Lower lobe of right lung (tissue), 2 donors: ENCODE measurements at regions not wholly inside any gene's neighbourhood (a gene's known extent, or its start where the extent isn't known, plus 50 kb on each side); places are given as distances from the start of the nearest gene placed in this dataset.

Experiments
- ATAC-seq, 2 donors: fragments of 200-7000 bp; cut with Tn5 transposase; one replicate each; pipeline ENCODE4 v1.9.1; 2020 to 2022; ENCODE audit warnings: mild to moderate bottlenecking in 2 of 2, moderate library complexity in 2 of 2
- DNase-seq: peaks from one replicate; pipeline ENCODE4 v3.0.0-alpha.2; 2020
- H3K27ac ChIP-seq: fragments of 200-600 bp; one replicate; pipeline ENCODE4 v1.8.0; 2022
- H3K27me3 ChIP-seq: fragments of 200-600 bp; one replicate; pipeline ENCODE4 v1.8.0; 2022; ENCODE audit warnings: low read depth
- H3K36me3 ChIP-seq: fragments of 200-600 bp; one replicate; pipeline ENCODE4 v1.8.0; 2022; ENCODE audit warnings: mild to moderate bottlenecking
- H3K4me1 ChIP-seq: fragments of 200-600 bp; one replicate; pipeline ENCODE4 v1.8.0; 2022
- H3K4me3 ChIP-seq: fragments of 200-600 bp; one replicate; pipeline ENCODE4 v1.8.0; 2022; ENCODE audit warnings: mild to moderate bottlenecking
- H3K9me3 ChIP-seq: fragments of 200-600 bp; one replicate; pipeline ENCODE4 v1.8.0; 2022
- CTCF ChIP-seq: fragments of 200-600 bp; IDR thresholded peaks from one replicate; pipeline ENCODE4 v1.8.0; 2022; ENCODE audit warnings: antibody characterized with exemption, mild to moderate bottlenecking
- intact Hi-C: fragments of 100-400 bp; cut with DNase I; formaldehyde crosslinking; loops from one replicate; pipeline ENCODE4 v1.11.0; 2022
- donor health status: DM: no; HTN: yes; CAD: no; lungs with severe emphysema.

- no peak overlapping the region for H3K4me3 ChIP-seq
- H3K27me3 ChIP-seq, result no peaks in the 10 kb centered on the region
- DNase-seq (no peak), ATAC-seq (peak in 1 of 2 donors; percentile 21)
- H3K36me3 ChIP-seq, result no peaks in the 10 kb centered on the region
- no peak overlapping the region for H3K27ac ChIP-seq
- H3K9me3 ChIP-seq, result no peaks in the 10 kb centered on the region
- intact Hi-C loops, result no loop called here
- no peaks in the 10 kb centered on the region for H3K4me1 ChIP-seq
- no peak for TF ChIP-seq CTCF
These were observed 417.6 kb upstream of the RGMA start for GRCh38 chr15:93506646-93507045.

GRCh38 chr15:93505506-93505905 lies 416.5 kb upstream of the RGMA start:
- ATAC-seq (peak in 1 of 2 donors; percentile 35), DNase-seq (no peak)
- Histone ChIP-seq H3K27me3 (no peaks in the 10 kb centered on the region), H3K9me3 (no peaks in the 10 kb centered on the region), H3K4me1 (no peaks in the 10 kb centered on the region), H3K4me3 (no peak overlapping the region), H3K36me3 (no peaks in the 10 kb centered on the region), H3K27ac (no peak overlapping the region)
- intact Hi-C loops, result no loop called here
- no peak for TF ChIP-seq CTCF

GRCh38 chr15:93501946-93502345 lies 412.9 kb upstream of the RGMA start:
- no peaks in the 10 kb centered on the region for H3K36me3 ChIP-seq
- TF ChIP-seq CTCF, result no peak
- ATAC-seq, result no peak
- H3K9me3 ChIP-seq, result no peaks in the 10 kb centered on the region
- H3K27me3 ChIP-seq, result no peaks in the 10 kb centered on the region
- no peak for DNase-seq
- intact Hi-C loops, result no loop called here
- H3K4me3 ChIP-seq, result no peak overlapping the region
- no peak overlapping the region for H3K27ac ChIP-seq
- no peaks in the 10 kb centered on the region for H3K4me1 ChIP-seq

GRCh38 chr15:93500155-93500554 lies 411.1 kb upstream of the RGMA start:
- Histone ChIP-seq H3K4me1 (no peaks in the 10 kb centered on the region), H3K4me3 (no peak overlapping the region), H3K27ac (no peak overlapping the region), H3K27me3 (no peaks in the 10 kb centered on the region), H3K36me3 (no peaks in the 10 kb centered on the region), H3K9me3 (no peaks in the 10 kb centered on the region)
- no peak for TF ChIP-seq CTCF
- ATAC-seq (peak; percentile 64 to 73), DNase-seq (no peak)
- intact Hi-C loops, result no loop called here

- no peak for DNase-seq
- H3K36me3 ChIP-seq, result no peaks in the 10 kb centered on the region
- H3K9me3 ChIP-seq, result no peaks in the 10 kb centered on the region
- H3K4me1 ChIP-seq, result no peaks in the 10 kb centered on the region
- ATAC-seq, result no peak
- no peak overlapping the region for H3K4me3 ChIP-seq
- no peak overlapping the region for H3K27ac ChIP-seq
- TF ChIP-seq CTCF, result no peak
- intact Hi-C loops, result no loop called here
- H3K27me3 ChIP-seq, result no peaks in the 10 kb centered on the region
These were observed 408.3 kb upstream of the RGMA start for GRCh38 chr15:93497291-93497690.

- no peaks in the 10 kb centered on the region for H3K27me3 ChIP-seq
- TF ChIP-seq CTCF, result no peak
- ATAC-seq (no peak), DNase-seq (no peak)
- no peaks in the 10 kb centered on the region for H3K9me3 ChIP-seq
- H3K4me3 ChIP-seq, result no peak overlapping the region
- H3K27ac ChIP-seq, result no peak overlapping the region
- no peaks in the 10 kb centered on the region for H3K36me3 ChIP-seq
- no peaks in the 10 kb centered on the region for H3K4me1 ChIP-seq
- intact Hi-C loops, result no loop called here
These were observed 407.9 kb upstream of the RGMA start for GRCh38 chr15:93496888-93497287.
